ENCODE measurements at regions not wholly inside any gene's neighbourhood (a gene's known extent, or its start where the extent isn't known, plus 50 kb on each side); places are given as distances from the start of the nearest gene placed in this dataset.

GRCh38 chr1:101317590-101317989 lies 80.8 kb downstream of the S1PR1 start:
- DNase-seq (ENCODE audit: low read depth) = no peak

GRCh38 chr1:101323535-101323934 lies 86.7 kb downstream of the S1PR1 start:
- DNase-seq (ENCODE audit: low read depth) = no peak

DNA sequence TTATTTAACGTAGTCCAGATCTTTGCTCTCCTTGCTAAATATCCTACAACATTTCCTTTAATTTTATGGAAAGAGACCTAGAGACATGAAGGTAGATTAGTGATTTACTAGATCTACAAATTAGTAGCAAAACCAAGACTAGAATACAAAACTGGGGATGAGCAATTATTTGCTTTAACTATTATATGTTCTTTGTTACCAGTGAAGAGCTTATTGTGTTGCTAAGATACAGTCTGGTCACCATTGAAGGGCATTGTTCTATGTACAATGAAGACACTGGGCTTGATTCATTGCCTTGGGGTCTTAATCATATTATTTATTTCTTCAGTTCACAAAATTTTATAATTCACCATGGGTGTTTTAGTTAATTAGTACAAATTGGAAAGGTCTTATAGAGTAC lies 88.3 kb downstream of the S1PR1 start:
- no peak for DNase-seq (ENCODE audit: low read depth)

GRCh38 chr1:101330427-101331130 lies 93.8 kb downstream of the S1PR1 start:
- DNase-seq (ENCODE audit: low read depth) = no peak

DNA sequence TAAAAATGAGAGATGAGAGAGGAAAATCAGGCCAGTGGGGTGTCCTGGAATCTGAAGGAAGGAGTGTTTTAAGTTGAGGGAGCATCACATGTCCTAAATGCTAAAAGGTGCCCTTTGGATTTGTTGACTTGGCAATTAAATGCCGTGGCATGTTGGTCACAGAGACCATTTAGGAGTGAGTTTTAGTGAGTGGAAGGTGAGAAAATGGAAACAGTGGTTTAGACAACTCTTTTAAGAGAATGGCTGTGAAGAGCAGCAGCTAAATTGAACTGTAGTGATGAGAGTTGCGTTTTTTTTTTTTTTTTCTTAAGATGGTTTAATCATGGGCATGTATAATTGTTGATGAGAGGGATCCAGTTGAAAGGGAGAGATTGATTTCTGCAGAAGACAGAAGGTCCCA lies 95.0 kb downstream of the S1PR1 start:
- DNase-seq (ENCODE audit: low read depth) = no peak

DNA sequence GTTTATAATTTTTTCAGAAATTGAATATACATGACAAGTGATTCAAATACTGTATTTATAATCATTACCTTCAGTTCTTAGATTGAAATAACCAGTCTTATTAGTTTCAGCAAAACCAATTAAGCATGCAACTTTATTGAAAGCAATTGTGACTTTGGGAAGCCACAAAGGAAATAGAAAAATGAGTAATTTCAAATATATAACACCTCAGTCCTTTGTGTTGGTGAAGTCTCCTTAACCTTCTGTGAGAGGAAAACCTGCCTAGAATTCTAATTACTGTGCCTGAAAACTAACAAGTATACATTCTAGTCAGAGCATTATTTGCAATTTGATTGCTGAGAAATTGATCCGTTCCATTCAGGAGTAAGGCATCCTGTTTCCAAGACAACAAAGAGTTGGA lies 95.8 kb downstream of the S1PR1 start:
- no peak for DNase-seq (ENCODE audit: low read depth)

DNA sequence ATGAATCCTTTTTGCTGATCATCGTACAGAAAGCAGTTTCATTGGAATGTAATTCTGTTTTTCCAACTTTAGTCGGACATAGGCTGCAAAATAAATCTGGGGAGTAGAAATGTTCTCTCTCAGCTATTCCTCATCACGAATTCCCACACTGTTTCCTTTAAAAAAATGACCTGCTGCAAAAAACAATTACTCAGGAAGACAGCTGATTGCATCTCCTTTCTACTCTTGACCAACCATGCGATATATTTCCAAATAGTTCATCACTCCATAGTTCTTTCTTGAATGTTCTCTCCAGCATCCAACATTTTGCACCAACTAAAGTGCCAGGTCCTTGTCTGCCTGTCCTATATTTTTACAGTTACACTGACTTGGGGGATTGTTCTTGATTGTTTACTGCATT lies 96.4 kb downstream of the S1PR1 start:
- no peak for DNase-seq (ENCODE audit: low read depth)

- DNase-seq (ENCODE audit: low read depth) = no peak
Observed at GRCh38 chr1:101337968-101338367, 101.1 kb downstream of the S1PR1 start.

GRCh38 chr1:101338714-101339430 lies 102.1 kb downstream of the S1PR1 start:
- DNase-seq (ENCODE audit: low read depth) = no peak

DNA sequence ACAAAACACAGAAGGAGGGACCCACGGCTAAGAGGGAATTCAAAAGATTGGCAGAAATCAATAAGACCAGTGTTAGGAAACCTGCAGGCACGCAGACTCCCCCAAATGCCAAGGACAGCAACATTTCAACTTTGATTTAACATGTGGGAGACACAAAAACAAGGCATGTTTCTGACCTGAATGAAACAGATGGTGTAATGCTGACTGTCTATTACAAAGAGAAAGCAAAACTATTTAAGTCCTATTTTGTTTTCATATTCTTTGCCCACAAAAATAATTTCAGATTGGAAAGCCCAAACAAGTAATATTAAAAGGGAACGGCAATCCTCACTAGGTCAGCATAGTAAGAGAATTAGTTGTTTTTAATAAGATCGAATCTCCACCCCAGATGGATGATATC lies 107.9 kb downstream of the S1PR1 start:
- no peak for DNase-seq (ENCODE audit: low read depth)

GRCh38 chr1:101346419-101346818 lies 109.6 kb downstream of the S1PR1 start:
- DNase-seq (ENCODE audit: low read depth) = no peak

DNA sequence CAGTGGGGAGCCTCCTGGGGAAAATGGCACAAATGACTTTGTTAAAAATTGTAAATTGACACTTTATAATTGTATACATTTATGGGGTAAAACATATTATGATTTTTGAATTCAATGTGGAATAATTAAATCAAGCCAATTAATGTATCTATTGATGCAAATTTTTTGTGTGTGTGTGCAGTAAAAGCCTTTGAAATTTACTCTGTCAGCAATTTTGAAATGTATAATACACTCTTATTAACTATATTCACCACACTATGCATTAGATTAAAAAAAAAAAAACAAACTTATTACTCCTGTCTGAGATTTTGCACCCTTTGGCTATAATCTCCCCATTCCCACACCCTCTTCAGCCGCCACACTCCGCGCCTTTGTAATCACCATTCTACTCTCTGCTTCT lies 119.2 kb downstream of the S1PR1 start:
- no peak for DNase-seq (ENCODE audit: low read depth)

DNA sequence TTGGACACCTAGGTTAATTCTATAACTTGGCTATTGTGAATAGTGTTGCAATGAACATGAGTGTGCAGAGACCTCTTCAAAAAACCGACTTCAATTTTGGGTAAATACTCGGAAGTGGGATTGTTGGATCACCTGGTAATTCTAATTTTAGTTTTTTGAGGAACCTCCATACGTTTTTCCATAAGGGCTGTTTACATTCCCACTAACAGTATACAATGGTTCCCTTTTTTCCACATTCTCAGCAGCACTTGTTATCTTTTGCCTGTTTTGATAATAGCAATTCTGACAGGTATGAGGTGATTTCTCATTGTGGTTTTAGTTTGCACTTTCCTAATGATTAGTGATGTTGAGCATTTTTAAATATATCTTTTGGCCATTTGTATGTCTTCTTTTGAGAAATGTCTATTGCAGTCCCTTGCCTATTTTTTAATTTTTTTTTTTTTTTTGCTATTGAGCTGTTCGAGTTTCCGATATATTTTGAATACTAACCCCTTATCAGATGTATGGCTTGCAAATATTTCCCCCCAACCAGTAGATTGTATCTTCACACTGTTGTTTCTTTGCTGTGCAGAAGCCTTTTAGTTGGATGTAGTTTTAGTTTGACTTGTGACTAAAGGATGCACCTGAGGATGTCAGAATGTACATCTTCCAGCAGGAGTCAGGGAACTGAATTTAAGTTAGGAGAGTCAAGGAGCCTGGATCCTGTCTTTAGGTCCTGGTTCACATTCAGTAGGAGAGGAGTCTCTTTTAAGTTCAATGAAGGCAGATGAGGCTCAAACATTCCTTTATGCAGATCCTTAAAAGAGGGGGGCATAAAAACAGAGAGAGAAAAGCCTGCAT lies 120.0 kb downstream of the S1PR1 start:
- DNase-seq (ENCODE audit: low read depth) = no peak

GRCh38 chr1:101357444-101357986 lies 120.7 kb downstream of the S1PR1 start:
- peak; percentile 62 for DNase-seq (ENCODE audit: low read depth)

DNA sequence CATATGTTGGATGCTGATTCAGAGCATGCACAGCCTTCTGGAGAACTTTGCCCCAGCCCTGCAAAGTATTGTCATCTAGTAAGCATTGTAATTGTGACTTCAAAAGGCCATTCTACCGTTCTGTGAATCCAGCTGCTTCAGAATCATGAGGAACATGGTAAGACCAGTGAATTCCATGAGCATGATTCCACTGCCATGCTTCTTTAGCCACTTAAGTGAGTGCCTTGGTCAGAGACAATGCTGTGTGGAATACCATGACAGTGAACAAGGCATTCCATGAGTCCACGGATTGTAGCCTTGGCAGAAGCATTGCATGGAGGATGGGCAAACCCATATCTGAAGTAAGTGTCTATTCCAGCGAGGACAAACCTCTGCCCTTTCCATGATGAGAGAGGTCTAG lies 123.7 kb downstream of the S1PR1 start:
- no peak for DNase-seq (ENCODE audit: low read depth)

DNA sequence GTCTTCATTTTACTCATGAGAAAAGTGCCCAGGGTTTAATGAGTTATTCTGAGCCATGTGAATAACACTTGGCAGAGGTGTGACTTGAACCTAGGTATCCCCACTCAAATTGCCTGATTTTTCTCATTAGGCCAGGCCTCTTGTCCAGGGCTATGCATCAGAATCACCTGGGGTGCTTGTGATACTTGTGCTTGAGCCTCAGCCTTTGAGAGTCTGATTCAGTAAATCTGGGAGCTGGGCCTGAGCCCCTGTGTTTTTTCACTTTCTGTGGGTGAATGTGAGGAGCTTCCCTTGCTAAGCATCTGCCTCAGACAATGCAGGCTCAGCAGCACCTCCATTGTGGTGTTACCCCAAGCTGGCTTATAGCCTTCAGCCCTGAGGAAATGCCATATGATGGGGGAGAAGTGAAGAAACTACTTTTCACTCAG lies 127.1 kb downstream of the S1PR1 start:
- no peak for DNase-seq (ENCODE audit: low read depth)

DNA sequence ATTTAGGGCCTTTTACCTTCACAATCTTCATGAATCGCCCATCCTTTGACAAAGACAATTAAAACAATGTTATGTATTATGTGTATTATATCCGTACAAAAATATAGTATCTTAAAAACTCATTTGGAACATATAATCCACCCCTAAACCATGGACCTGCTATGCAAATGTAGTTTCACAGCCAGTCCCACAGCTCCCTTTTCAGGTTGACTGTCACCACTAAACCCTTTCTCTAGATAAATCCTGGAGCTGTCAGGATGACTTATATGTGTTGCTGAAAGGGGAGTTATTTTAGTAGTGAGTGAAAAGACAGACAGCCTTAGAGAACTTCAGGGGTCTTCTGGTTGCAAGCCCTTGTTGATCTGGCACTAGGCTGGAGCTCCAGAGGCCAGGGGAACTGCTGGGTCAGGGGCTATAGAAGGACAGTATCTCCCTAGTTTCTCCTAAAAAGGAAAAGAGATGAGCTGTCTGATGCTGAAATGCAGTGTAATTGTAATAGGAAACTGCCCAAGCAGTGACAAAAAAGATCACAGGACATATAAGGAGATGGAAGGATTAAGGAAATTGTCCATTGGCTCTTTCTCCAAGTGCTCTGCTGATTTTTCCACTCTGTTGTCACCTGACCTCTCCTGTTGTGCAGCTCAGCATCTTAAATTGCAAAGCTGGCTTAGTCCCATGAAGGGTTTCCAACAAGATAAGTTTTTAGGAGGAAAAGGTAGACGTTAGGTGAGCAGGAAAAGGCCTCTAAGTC lies 127.7 kb downstream of the S1PR1 start:
- DNase-seq (ENCODE audit: low read depth) = no peak

GRCh38 chr1:101365186-101365585 lies 128.4 kb downstream of the S1PR1 start:
- DNase-seq (ENCODE audit: low read depth) = no peak

- no peak for DNase-seq (ENCODE audit: low read depth)
Observed at GRCh38 chr1:101365878-101366277, 129.1 kb downstream of the S1PR1 start.

- DNase-seq (ENCODE audit: low read depth) = no peak
Observed at GRCh38 chr1:101366513-101367215, 129.8 kb downstream of the S1PR1 start.

DNA sequence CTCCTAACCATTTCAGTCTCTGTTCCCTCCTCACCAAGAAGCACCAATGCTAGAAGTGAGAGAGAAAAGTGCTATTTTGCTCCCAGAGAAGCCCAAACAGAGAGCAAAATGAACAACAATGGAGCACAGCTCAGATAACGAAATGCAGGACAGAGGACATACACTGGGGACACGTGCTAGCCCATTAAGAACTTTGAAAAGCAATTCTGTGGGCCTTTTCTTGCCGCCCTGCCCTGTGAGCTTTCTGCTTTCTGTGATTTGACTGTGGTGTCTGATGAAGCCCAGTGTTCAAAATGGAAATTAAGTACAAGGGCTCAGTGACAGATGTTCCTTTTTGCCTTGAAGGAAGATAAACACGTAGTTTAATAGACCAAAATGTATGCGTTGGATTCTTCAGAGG lies 130.8 kb downstream of the S1PR1 start:
- no peak for DNase-seq (ENCODE audit: low read depth)
